Embryonic facial prominence (tissue), 1 donor: ENCODE measurements at regions not wholly inside any gene's neighbourhood (a gene's known extent, or its start where the extent isn't known, plus 50 kb on each side); places are given as distances from the start of the nearest gene placed in this dataset.
"Not testable (repeated sequence)": the region's sequence is repeated elsewhere in the genome, so short reads cannot be mapped to it uniquely, and the experiment has no call there.

Source experiments
- DNase-seq: peaks from one replicate; pipeline ENCODE4 v3.0.0-alpha.2; 2016; ENCODE audit errors: extremely low spot score

DNA sequence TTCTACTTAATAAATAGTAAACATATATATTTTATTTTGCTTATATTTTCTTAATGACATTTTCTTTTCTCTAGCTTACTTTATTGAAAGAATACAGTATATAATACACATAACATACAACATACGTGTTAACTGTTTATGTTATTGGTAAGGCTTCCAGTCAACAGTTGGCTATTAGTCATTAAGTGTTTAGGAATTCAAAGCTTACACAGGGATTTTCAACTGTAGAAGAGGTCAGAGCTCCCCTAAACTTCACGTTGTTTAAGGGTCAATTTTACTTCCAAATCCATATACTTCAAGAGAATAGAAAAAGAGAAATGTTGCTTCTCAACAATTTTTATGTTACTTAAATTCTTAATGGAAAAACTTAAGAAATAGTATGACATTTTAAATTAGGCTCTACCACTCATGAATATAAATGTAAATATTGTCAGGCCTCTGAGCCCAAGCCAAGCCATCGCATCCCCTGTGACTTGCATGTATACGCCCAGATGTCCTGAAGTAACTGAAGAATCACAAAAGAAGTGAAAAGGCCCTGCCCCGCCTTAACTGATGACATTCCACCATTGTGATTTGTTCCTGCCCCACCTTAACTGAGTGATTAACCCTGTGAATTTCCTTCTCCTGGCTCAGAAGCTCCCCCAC lies 456.5 kb upstream of the NETO1 start:
- not testable (repeated sequence) for DNase-seq

DNA sequence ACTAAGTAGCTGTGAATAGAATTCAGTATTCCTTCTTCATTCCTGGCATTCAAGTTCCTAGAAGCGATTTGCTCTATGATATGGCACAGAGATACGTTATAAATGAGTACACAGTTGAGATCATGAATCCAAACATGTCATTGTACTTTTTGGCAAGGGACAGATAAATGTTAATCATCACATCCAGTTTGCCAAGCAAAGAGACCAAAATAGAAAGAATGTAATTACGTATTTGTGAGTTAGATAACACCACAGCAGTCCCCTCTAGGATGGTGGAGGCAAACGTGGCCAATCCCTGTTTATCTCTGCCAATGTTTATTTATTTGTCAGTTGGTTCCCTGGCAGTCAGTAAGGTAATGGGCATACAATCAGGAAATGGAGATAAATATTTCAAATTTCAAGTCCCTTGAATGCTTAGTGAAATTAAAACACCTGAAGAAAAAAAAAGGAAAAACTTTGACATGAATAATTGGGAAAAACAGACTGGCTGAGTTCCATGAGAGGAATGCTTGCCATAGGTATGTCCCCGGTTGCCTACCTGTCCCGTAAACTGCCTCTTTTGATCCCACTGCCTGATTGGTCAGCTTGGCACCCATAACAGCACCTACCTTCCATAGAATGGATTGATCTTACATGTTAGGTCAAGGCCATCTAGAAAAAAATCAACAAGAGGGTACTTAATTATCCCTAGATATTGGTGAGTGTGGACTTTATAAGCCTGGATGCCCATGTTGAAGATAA lies 451.1 kb upstream of the NETO1 start:
- no peak for DNase-seq

DNA sequence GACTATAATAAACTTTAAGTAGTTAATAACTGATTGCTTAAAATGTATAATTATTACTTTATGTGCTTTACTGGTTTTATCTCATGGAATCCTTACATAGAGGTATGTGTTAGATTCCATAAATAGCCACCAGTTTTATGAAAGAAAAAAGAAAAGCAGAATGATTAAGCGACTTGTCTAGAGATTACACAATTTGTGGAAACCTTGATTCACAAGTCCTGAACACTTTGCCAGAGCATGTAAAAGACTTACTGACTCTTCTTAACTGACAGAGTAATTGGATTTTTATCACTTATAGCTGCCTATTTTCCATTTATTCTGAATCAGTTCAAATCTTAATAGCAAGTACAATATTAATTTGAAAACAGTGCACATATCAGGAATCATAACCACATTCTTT lies 448.7 kb upstream of the NETO1 start:
- DNase-seq: no peak

DNA sequence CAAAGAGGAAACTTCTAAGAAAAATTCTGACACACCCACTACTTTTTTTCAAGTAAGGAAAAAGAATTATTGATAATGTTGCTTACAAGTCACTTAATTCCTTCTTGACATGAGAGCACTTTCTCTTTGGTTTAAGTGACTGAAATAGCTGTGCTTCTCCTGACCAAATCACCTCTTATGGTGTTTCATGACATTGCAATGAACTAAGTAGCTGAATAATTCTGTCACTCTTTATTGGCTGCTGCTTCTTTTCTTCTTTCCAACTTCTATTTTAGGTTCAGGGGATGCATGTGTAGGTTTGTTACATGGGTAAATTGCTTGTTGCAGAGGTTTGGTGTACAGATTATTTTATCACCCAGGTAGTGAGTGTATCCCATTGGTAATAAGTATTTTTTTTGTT lies 447.6 kb upstream of the NETO1 start:
- DNase-seq: no peak

DNA sequence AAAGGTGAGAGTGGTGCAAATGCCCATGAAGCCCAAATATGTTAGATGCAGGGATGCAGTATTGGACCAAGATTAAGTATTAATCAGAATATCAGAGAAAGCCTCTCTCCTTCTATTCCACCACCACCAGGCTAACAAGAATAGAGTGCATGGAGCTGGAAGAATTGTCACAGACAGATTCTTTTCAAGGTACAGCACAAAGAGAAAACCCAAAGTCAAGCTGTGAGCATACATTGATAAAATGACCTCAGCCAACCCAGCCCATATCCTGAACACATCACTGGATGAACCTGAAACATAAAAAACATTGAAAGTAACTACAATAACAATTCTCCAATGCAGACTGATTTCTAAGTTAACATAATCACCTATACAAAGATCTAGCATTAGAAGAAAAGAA lies 445.7 kb upstream of the NETO1 start:
- DNase-seq: no peak

DNA sequence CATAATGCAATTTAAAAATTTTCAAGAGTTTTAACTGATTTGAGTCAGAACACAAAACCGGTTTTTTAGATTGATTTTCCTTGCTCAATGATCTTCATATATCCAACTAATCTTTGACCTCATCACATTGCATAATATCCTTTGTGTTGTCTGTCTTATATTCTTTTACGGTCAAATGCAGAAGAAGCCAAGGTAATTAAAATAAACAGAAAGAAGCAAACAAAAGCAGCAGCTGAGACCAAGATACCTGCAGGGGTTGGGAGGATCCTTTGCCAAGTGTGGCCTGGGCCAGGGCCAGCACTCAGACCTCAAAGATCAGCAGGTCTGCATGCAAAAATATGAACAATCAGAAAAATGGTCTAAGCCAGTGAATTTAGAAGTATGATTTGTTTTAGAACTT lies 428.9 kb upstream of the NETO1 start:
- DNase-seq: no peak

DNA sequence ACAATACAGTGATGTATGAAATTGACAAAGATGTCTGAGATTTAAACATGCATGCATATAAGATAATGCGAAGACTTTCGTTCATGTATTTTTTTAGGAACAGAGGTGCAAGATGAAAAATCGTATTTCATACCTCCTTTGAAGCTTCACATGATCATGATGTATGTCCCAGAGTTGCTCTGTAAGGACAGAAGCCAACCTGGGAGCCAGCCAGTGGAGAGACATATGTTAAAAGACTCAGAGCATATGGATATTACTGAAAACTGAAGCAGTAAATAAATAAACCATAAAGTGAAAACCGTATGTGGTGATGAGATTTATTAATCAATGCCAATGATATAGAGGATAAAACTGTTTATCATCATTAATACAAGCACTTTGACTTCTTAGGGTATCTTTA lies 424.4 kb upstream of the NETO1 start:
- DNase-seq: no peak

DNA sequence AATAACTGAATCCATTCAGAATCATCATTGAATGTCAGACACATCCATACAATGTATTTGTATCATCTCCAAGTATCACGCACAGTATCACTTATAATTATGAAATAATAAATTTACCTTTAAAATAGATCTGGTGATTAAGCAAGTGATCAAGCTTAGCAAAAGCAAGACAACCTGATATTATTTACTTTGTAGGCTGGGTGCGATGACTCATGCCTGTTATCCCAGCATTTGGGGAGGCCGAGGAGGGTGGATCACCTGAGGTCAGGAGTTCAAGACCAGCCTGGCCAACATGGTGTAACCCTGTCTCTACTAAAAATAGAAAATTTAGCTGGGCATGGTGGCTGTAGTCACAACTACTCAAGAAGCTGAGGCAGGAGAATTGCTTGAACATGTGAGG lies 421.0 kb upstream of the NETO1 start:
- DNase-seq: no peak

DNA sequence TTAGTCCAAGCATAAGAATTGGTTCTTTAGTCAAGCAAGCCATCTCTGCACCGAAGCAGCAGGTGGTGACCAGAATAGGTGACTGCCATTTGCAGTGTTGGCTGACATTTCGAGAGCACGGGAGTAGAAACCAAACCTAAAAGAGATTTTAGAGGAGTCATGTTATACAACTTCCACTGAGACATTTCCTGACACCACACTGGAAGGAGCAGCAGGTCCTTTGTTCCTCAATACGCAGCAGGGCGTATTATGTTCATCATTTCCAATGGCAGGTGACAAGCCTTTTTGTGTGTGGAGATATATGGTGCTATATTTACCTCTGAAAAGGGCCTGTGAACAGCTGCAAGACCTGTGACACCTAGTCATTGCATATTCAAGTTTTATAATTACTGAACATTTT lies 418.8 kb upstream of the NETO1 start:
- DNase-seq: no peak

DNA sequence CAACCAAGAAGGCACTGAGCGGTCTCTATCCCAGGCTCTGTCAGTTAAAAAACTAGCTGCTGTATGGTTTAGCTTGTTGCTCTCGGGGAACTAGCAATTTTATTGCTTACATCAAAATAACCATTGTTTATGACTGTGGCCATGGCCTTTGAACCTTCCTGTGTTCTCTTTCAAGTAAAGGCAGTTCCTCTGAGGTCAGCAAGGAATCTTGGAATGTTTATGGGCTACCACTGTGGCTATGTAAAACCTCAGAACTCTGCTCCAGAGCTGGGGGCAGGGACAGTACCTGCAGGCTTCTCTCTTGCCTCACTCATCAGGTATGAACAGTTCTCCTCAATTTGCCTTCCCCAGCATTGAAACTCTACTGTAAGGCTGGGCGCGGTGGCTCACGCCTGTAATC lies 416.0 kb upstream of the NETO1 start:
- DNase-seq: no peak

DNA sequence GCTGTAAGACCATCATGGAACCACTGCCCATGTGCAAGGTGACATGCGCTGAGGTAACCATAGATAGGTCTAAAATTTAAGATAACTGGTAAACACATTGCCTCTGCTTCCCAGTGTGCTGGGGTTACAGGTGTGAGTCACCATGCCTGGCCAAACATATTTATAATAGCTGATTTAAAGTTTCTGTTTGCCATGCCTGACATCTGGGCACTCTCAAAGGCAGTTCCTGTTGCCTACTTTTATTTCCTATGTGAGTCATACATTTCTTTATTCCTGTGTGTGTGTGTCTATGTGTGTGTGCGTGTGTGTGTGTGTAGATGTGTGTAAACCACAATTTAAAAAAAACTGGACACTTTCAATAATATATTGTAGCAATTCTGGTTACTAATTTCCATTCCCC lies 415.2 kb upstream of the NETO1 start:
- DNase-seq: no peak

DNA sequence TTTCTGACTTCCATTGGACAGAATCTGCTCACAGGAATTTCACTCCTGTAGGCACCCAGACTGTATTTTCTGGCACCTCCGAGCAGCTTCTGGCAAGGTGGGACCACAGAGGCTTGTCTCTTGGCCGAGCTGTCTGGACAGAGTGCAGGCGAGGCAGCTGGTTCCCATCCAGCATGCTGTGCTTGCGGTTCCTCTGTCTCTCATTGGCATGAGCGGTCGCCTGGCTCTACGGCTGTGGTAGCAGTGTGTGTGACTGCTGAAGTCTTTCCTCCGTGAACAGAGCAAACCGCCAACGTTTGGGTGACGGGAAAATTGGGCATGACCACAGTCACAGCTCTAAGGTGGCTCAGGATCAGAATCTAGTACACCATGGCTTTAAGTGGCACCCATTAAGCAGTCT lies 411.7 kb upstream of the NETO1 start:
- DNase-seq: no peak

DNA sequence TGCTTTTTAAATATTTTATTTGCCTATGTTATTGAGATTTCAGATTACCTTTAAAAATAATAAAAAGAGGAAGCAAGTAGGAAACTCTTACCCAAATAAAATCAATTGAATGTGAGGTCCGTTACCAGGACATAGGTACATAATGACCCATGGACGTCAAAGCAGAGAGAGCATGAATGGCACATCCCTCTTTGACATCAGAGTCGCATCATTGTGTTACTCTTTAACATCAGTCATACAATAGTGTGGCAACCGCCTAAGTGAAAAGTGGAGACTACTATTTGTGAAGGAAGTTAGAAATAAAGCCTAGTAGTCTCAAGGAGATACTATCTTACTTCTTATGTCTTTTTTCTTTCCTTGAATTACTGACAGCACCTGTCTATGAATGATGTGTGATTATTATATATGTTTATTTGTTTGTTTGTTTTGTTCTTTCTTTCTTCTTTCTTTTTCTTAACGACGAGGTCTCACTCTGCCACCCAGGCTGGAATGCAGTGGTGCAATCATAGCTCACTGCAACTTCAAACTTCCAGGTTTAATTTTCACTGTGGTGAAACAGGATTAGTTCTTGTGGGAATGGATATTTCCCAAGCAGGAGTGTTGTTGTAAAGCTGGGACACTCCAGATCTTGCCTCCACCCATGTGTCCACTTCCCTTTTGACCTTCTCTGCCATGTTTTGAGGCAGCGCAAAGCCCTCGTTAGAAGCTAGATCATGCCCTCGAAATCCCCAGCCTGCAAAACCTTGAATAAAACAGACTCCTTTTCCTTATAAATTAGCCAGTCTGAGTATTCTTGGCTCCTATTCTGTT lies 407.2 kb upstream of the NETO1 start:
- no peak for DNase-seq

DNA sequence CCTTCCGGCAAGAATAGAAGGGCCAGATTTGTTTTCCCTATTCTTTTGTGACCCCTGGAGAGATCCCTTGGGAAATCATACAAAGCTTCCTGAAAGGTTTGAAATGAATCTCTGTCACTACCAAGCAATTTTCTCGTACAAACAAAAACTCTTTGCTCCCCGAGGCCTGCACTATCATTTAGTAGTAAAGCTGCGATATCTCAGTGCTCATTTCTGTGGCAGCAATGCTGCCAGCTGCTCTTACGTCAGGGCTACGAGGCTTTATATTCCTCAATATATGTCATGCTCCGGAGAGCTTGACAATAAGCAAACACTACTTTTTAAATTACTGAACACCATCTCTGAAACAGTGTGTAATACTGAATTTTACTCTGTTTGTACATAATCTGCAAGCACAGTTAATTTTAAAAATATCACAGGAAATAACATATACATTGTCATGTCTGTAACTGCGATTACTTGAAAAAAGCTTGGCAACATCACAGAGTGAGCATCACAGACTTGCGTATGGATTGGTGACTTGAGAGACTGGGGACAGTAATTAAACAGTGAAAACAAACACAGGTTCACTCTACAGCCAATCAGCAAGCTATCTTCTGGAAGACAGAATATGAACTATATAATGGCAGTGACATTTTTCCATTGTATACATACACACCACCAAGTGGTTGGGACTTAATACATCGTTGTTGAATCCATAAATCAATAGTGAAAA lies 403.3 kb upstream of the NETO1 start:
- DNase-seq: no peak

DNA sequence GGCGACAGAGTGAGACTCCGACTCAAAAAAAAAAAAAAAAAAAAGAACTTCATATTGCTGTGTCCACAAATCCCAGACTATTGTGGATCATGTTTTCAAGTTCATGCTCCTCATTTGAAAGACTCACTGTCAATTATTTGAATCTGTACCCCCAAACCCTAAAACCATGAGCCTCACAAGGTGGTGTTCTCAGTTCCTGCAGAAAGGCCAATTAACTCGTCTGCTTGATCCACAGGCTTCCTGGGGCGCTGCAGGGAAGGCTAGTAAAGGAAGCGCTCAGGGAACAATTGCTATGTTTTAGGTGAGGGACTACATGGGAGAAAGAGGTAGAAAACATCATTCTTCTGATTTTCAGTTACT lies 396.8 kb upstream of the NETO1 start:
- DNase-seq: no peak

DNA sequence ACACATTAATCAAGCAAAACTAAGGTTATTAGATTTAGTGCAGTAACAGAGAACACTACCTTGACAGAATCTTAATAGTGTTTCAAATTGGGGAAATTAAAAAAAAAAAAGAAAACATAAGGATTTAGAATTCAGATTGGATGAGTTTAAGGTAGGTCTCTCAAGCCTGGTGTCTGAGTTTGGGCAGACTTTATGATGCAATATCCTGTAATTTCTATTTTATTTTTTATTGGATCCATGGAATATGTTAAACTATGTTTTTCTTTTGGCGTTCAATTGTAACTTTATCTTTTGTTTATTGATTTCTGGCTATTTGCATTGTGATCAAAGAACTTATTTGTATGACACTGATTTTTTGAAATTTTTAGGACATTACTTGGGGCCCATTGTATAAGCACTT lies 394.1 kb upstream of the NETO1 start:
- DNase-seq: no peak

DNA sequence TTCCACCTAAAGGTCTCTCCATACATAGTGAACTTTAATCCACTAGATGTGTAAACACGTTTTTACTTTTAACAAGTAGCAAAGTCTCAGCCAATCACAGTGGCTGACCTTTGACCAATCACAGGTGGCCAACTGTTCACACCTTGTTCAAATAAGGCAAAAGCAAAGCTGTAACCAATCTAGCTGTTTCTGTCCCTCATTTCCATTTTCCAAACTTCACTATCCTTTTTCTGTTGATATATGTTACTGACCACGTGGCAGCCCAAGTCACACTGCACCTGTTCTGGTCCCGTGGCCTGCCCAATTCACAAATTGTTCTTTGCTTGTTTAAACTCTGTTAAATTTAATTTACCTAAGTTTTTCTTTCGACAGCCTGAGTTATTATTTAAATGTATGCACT lies 393.5 kb upstream of the NETO1 start:
- no peak for DNase-seq

DNA sequence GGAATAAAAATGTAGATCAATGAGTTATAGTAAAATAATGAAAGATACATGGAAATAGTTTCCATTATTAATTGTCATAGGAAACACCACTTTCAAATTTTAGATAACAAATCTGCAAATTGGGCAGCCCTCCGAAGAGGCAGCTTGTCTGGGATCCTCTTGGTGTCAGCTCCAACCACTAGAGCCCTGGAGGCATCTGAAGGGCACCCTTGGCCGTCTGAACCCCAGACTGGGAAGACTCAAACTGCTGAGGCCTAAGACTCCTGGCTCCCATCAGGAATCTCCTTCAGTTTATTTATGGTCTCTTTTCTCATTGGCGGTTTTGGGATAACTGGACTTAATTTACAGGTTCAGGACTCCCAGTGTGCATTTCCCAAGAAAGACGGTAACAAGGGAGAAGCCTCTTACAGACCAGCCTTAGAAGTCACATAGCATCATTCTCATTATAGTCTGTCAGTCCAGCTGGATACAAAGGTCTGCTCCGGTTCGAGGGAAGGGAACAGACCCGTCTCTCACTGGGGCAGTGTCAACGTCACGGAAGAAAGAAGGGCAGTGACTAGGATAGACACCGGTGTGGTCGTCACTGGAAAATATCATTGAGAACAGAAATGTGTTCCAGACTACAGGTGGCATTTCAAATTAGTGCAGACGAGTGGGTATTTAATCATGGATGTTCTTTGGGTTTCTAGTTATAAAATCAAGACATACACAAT lies 390.7 kb upstream of the NETO1 start:
- DNase-seq: no peak

DNA sequence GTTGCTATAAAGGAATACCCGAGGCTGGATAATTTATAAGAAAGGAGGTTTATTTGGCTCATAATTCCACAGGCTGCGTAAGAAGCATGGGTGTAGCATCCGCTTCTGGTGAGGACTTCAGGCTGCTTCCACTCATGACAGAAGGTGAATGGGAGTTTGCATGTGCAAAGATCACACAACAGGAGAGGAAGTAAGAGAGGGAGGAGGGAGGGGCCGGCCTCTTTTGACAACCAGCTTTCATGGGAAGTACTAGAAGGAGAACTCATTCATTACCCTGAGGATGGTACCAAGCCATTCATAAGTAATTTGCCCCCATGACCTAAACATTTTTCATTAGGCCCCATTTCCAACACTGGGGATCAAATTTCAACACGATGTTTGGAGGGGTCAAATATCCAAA lies 386.8 kb upstream of the NETO1 start:
- DNase-seq: no peak

DNA sequence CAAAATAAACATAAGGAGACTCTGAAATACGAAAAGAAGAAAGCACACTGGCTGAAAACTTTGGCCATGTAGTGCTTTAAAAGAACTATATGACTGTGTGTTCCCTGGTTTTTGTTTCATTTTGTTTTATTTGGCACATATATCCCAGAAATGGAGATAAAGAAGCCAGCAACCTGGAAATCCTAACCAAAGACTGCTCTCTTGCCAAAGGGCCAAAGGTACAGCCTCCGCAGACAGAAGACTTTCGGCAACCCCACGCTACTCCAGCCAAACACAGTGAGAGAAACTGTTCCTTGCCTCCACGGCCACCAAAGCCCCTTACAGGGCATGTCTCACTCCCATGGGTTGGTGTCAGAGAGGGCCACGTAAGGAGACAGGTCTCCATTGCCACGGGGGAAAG lies 381.2 kb upstream of the NETO1 start:
- no peak for DNase-seq

DNA sequence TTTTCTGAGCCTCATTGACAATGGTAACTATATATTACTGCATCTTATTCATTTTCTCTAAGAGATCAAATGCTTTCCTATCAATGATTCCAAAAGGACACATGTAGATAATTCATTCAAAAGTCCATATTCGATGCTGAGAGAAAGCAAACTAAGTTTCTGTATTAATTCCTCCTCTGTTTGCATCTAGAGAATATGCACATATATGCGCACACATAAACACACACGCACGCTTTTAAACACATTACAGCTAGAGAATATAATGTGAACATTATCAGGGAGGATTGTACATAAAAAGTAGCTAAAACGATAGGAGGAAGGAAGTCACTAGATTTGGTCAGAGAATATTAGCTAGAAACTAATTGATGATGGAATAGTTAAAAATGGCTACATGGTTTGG lies 379.0 kb upstream of the NETO1 start:
- DNase-seq: no peak

DNA sequence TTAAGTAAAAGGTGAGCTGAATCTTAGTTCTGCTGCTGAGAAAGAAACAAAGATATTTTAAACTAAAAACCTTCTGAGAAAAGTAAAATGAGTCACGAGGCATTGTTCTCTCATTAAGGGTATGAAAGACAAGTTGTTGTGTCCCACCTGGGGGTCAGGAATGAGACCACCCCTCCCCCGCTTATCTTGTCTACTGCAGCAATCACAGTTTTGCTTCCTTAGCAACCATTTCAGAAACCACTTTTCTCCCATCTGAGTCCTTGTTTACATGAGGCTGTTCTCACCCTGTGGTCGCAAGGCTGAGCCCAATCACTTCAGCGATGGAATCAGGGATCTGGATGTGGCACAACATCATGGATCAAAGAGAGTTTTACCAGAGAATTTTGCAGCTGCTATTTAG lies 377.6 kb upstream of the NETO1 start:
- no peak for DNase-seq
